HG03442 (cell line): ENCODE measurements at regions not wholly inside any gene's neighbourhood (a gene's known extent, or its start where the extent isn't known, plus 50 kb on each side); places are given as distances from the start of the nearest gene placed in this dataset.

Experiments used
- ATAC-seq: cut with Tn5 transposase; IDR thresholded peaks from one replicate; pipeline ENCODE4 v1.9.1; 2021; ENCODE audit warnings: mild to moderate bottlenecking, moderate library complexity; ENCODE audit not compliant: unreplicated experiment

GRCh38 chr13:106140476-106140875 lies 395.0 kb downstream of the EFNB2 start:
- ATAC-seq: no peak

- no peak for ATAC-seq
These were observed 395.5 kb downstream of the EFNB2 start for GRCh38 chr13:106139942-106140341.

GRCh38 chr13:106139377-106139776 lies 396.1 kb downstream of the EFNB2 start:
- ATAC-seq: no peak

- ATAC-seq: no peak
These were observed 396.8 kb downstream of the EFNB2 start for GRCh38 chr13:106138620-106139019.

GRCh38 chr13:106133025-106133424 lies 402.4 kb downstream of the EFNB2 start:
- no peak for ATAC-seq

GRCh38 chr13:106132216-106132615 lies 403.2 kb downstream of the EFNB2 start:
- ATAC-seq: no peak

GRCh38 chr13:106129993-106130392 lies 405.5 kb downstream of the EFNB2 start:
- no peak for ATAC-seq

GRCh38 chr13:106129273-106129672 lies 406.2 kb downstream of the EFNB2 start:
- ATAC-seq: no peak

- no peak for ATAC-seq
These were observed 413.2 kb downstream of the EFNB2 start for GRCh38 chr13:106122234-106122633.

GRCh38 chr13:106121173-106121754 lies 414.2 kb downstream of the EFNB2 start:
- ATAC-seq: no peak

- ATAC-seq: no peak
These were observed 416.5 kb downstream of the EFNB2 start for GRCh38 chr13:106118996-106119395.

GRCh38 chr13:106118050-106118449 lies 417.4 kb downstream of the EFNB2 start:
- ATAC-seq: no peak

GRCh38 chr13:106117640-106118039 lies 417.8 kb downstream of the EFNB2 start:
- no peak for ATAC-seq

- no peak for ATAC-seq
These were observed 418.4 kb downstream of the EFNB2 start for GRCh38 chr13:106117035-106117434.

- no peak for ATAC-seq
These were observed 420.4 kb downstream of the EFNB2 start for GRCh38 chr13:106115081-106115480.

- no peak for ATAC-seq
These were observed 421.7 kb downstream of the EFNB2 start for GRCh38 chr13:106113796-106114195.

- ATAC-seq: no peak
These were observed 423.3 kb downstream of the EFNB2 start for GRCh38 chr13:106112191-106112590.

- no peak for ATAC-seq
These were observed 425.1 kb downstream of the EFNB2 start for GRCh38 chr13:106110241-106110855.

GRCh38 chr13:106109391-106109791 lies 426.1 kb downstream of the EFNB2 start:
- ATAC-seq: no peak

GRCh38 chr13:106108346-106108745 lies 427.1 kb downstream of the EFNB2 start:
- no peak for ATAC-seq

- no peak for ATAC-seq
These were observed 428.4 kb downstream of the EFNB2 start for GRCh38 chr13:106107061-106107460.

GRCh38 chr13:106105153-106105552 lies 430.3 kb downstream of the EFNB2 start:
- ATAC-seq: no peak
